ENCODE measurements at regions not wholly inside any gene's neighbourhood (a gene's known extent, or its start where the extent isn't known, plus 50 kb on each side); places are given as distances from the start of the nearest gene placed in this dataset.
A peak's percentile ranks its signal among the peaks of the same experiment; 100 is the strongest.

GRCh38 chrX:28189011-28189410 is 207.8 kb upstream of the DCAF8L1 start:
- TF ChIP-seq CTCF (IDR thresholded peaks at IDR 0.05; ENCODE audit: poor library complexity, severe bottlenecking) = no peak
- H3K27me3 ChIP-seq (ENCODE audit: insufficient read depth, poor library complexity, severe bottlenecking) = no peaks in the 10 kb centered on the region
- ATAC-seq (ENCODE audit: low read depth) (peak; percentile 67), DNase-seq (ENCODE audit: low spot score) (no peak)
- no peaks in the 10 kb centered on the region for H3K9me3 ChIP-seq (ENCODE audit: severe bottlenecking)
- H3K4me1 ChIP-seq (ENCODE audit: insufficient read depth, poor library complexity, severe bottlenecking) = peaks cover 15% of the 10 kb centered on the region
- no peak overlapping the region for H3K27ac ChIP-seq (ENCODE audit: poor library complexity, severe bottlenecking)
- no peaks in the 10 kb centered on the region for H3K36me3 ChIP-seq (ENCODE audit: low read depth)
- H3K4me3 ChIP-seq (ENCODE audit: severe bottlenecking) = no peak overlapping the region

- no peak for DNase-seq (ENCODE audit: low spot score)
- Histone ChIP-seq H3K36me3 (ENCODE audit: low read depth) (no peaks in the 10 kb centered on the region), H3K9me3 (ENCODE audit: severe bottlenecking) (no peaks in the 10 kb centered on the region), H3K27ac (ENCODE audit: poor library complexity, severe bottlenecking) (no peak overlapping the region), H3K4me3 (ENCODE audit: severe bottlenecking) (no peak overlapping the region), H3K4me1 (ENCODE audit: insufficient read depth, poor library complexity, severe bottlenecking) (peaks cover 15% of the 10 kb centered on the region), H3K27me3 (ENCODE audit: insufficient read depth, poor library complexity, severe bottlenecking) (no peaks in the 10 kb centered on the region)
- TF ChIP-seq CTCF (IDR thresholded peaks at IDR 0.05; ENCODE audit: poor library complexity, severe bottlenecking) = no peak
- ATAC-seq (ENCODE audit: low read depth) = peak; percentile 33; the same call in 1 of the 3 replicates
Observed at GRCh38 chrX:28188526-28188925, 207.3 kb upstream of the DCAF8L1 start.

- Histone ChIP-seq H3K36me3 (ENCODE audit: low read depth) (no peaks in the 10 kb centered on the region), H3K4me3 (ENCODE audit: severe bottlenecking) (no peak overlapping the region), H3K27me3 (ENCODE audit: insufficient read depth, poor library complexity, severe bottlenecking) (no peaks in the 10 kb centered on the region), H3K4me1 (ENCODE audit: insufficient read depth, poor library complexity, severe bottlenecking) (no peaks in the 10 kb centered on the region), H3K9me3 (ENCODE audit: severe bottlenecking) (no peaks in the 10 kb centered on the region), H3K27ac (ENCODE audit: poor library complexity, severe bottlenecking) (no peak overlapping the region)
- no peak for DNase-seq (ENCODE audit: low spot score)
- no peak for ATAC-seq (ENCODE audit: low read depth)
- no peak for TF ChIP-seq CTCF (IDR thresholded peaks at IDR 0.05; ENCODE audit: poor library complexity, severe bottlenecking)
Observed at GRCh38 chrX:28180096-28180495, 198.8 kb upstream of the DCAF8L1 start.

GRCh38 chrX:28178206-28178605 is 197.0 kb upstream of the DCAF8L1 start:
- TF ChIP-seq CTCF (IDR thresholded peaks at IDR 0.05; ENCODE audit: poor library complexity, severe bottlenecking) = no peak
- Histone ChIP-seq H3K4me3 (ENCODE audit: severe bottlenecking) (no peak overlapping the region), H3K4me1 (ENCODE audit: insufficient read depth, poor library complexity, severe bottlenecking) (no peaks in the 10 kb centered on the region), H3K27me3 (ENCODE audit: insufficient read depth, poor library complexity, severe bottlenecking) (no peaks in the 10 kb centered on the region), H3K27ac (ENCODE audit: poor library complexity, severe bottlenecking) (no peak overlapping the region), H3K9me3 (ENCODE audit: severe bottlenecking) (no peaks in the 10 kb centered on the region), H3K36me3 (ENCODE audit: low read depth) (no peaks in the 10 kb centered on the region)
- ATAC-seq (ENCODE audit: low read depth) (no peak), DNase-seq (ENCODE audit: low spot score) (no peak)

GRCh38 chrX:28177202-28177601 is 196.0 kb upstream of the DCAF8L1 start:
- ATAC-seq (ENCODE audit: low read depth) = no peak
- H3K27ac ChIP-seq (ENCODE audit: poor library complexity, severe bottlenecking) = no peak overlapping the region
- no peaks in the 10 kb centered on the region for H3K4me1 ChIP-seq (ENCODE audit: insufficient read depth, poor library complexity, severe bottlenecking)
- peak; percentile 34 for TF ChIP-seq CTCF (IDR thresholded peaks at IDR 0.05; ENCODE audit: poor library complexity, severe bottlenecking)
- no peaks in the 10 kb centered on the region for H3K36me3 ChIP-seq (ENCODE audit: low read depth)
- no peaks in the 10 kb centered on the region for H3K9me3 ChIP-seq (ENCODE audit: severe bottlenecking)
- H3K27me3 ChIP-seq (ENCODE audit: insufficient read depth, poor library complexity, severe bottlenecking) = no peaks in the 10 kb centered on the region
- H3K4me3 ChIP-seq (ENCODE audit: severe bottlenecking) = no peak overlapping the region
- DNase-seq (ENCODE audit: low spot score) = no peak
